ENCODE measurements at regions not wholly inside any gene's neighbourhood (a gene's known extent, or its start where the extent isn't known, plus 50 kb on each side); places are given as distances from the start of the nearest gene placed in this dataset.

DNA sequence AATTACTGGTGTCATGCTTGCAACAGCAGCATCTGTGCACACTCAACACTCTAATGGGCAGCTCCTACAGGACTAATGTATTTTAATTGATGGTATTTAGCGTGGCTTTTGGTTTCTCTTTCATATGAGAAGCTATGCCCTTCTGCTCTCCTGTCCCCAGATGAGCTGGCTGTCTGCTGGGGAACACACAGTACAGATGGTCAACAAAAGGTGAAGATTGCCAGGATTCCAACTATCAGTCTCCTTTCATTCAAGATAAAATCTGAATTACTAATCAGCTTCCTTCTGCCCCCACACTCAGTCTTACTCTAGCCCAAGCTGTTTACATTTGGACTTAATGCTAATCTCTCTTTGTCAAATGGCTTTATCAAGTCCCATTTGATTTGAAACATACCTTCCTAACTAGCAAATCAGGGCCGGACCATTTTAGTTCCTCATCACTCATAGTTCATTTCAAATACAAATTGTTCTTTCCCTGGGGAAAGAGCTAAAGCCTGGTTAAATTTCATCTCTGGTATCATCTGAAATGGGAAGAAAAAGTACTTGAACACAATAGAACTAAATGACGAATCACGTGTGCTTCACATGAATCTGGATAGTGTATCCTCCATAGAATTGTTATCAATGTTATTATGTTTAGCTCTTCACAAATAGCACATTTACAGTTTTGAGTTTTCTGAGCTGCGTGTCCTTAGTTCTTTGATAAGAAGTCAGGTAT, 988.0 kb downstream of the PCDH17 start:
- TF ChIP-seq GABPA (IDR thresholded peaks at IDR 0.05 in 1 of 2, conservative IDR thresholded peaks at IDR 0.05 in 1 of 2) (no peak), RAD21 (IDR thresholded peaks at IDR 0.05) (no peak), JUND (IDR thresholded peaks at IDR 0.05) (no peak), YY1 (IDR thresholded peaks at IDR 0.05) (no peak), HNF4A (conservative IDR thresholded peaks at IDR 0.05) (no peak), SP1 (IDR thresholded peaks at IDR 0.05) (no peak)
- TF ChIP-seq, protein P1, sequence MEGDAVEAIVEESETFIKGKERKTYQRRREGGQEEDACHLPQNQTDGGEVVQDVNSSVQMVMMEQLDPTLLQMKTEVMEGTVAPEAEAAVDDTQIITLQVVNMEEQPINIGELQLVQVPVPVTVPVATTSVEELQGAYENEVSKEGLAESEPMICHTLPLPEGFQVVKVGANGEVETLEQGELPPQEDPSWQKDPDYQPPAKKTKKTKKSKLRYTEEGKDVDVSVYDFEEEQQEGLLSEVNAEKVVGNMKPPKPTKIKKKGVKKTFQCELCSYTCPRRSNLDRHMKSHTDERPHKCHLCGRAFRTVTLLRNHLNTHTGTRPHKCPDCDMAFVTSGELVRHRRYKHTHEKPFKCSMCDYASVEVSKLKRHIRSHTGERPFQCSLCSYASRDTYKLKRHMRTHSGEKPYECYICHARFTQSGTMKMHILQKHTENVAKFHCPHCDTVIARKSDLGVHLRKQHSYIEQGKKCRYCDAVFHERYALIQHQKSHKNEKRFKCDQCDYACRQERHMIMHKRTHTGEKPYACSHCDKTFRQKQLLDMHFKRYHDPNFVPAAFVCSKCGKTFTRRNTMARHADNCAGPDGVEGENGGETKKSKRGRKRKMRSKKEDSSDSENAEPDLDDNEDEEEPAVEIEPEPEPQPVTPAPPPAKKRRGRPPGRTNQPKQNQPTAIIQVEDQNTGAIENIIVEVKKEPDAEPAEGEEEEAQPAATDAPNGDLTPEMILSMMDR (IDR thresholded peaks at IDR 0.05; ENCODE audit: low read depth, low read length, missing input control) = no peak
- TF ChIP-seq, protein P2, sequence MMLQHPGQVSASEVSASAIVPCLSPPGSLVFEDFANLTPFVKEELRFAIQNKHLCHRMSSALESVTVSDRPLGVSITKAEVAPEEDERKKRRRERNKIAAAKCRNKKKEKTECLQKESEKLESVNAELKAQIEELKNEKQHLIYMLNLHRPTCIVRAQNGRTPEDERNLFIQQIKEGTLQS (IDR thresholded peaks at IDR 0.05) = no peak
